ENCODE measurements at regions not wholly inside any gene's neighbourhood (a gene's known extent, or its start where the extent isn't known, plus 50 kb on each side); places are given as distances from the start of the nearest gene placed in this dataset.

- Histone ChIP-seq H3F3A (ENCODE audit: insufficient read depth) (no peaks in the 10 kb centered on the region), H3K4me2 (ENCODE audit: low read depth, low read length, poor library complexity, severe bottlenecking) (no peak overlapping the region), H3K9ac (ENCODE audit: low read length) (no peak overlapping the region), H3K9me2 (replicated peaks; ENCODE audit: insufficient read depth, low read length) (no peaks in the 10 kb centered on the region), H3K9me3 (ENCODE audit: insufficient read depth, low read length) (no peaks in the 10 kb centered on the region), H4K20me1 (ENCODE audit: low read depth, low read length) (no peaks in the 10 kb centered on the region), H3K79me2 (ENCODE audit: insufficient read depth, low read length) (no peaks in the 10 kb centered on the region), H2AFZ (ENCODE audit: low read depth, low read length, severe bottlenecking) (no peak overlapping the region), H3K27me3 (ENCODE audit: low read length) (no peaks in the 10 kb centered on the region), H3K36me3 (ENCODE audit: low read length) (no peaks in the 10 kb centered on the region), H3K4me3 (ENCODE audit: insufficient read depth, low read length, poor library complexity, severe bottlenecking) (no peak overlapping the region), H3K27ac (ENCODE audit: low read depth, low read length) (no peak overlapping the region)
- no peak for TF ChIP-seq EZH2phosphoT487 (conservative IDR thresholded peaks at IDR 0.05; ENCODE audit: low read length)
- TF ChIP-seq CTCF (IDR thresholded peaks at IDR 0.05; ENCODE audit: insufficient read depth, low read length, poor library complexity, severe bottlenecking), result no peak
Measured at GRCh38 chr7:16933296-16934279, 51.8 kb upstream of the AGR3 start.

GRCh38 chr7:16934722-16935340, 53.0 kb upstream of the AGR3 start:
- Histone ChIP-seq H3K9me3 (ENCODE audit: insufficient read depth, low read length) (no peaks in the 10 kb centered on the region), H3K27ac (ENCODE audit: low read depth, low read length) (no peak overlapping the region), H3F3A (ENCODE audit: insufficient read depth) (no peaks in the 10 kb centered on the region), H3K27me3 (ENCODE audit: low read length) (0 out of 2 replicates have a peak, but pooled peaks cover 3% of the 10 kb centered on the region), H2AFZ (ENCODE audit: low read depth, low read length, severe bottlenecking) (no peak overlapping the region), H4K20me1 (ENCODE audit: low read depth, low read length) (no peaks in the 10 kb centered on the region), H3K9me2 (replicated peaks; ENCODE audit: insufficient read depth, low read length) (no peaks in the 10 kb centered on the region), H3K9ac (ENCODE audit: low read length) (no peak overlapping the region), H3K36me3 (ENCODE audit: low read length) (no peaks in the 10 kb centered on the region), H3K4me2 (ENCODE audit: low read depth, low read length, poor library complexity, severe bottlenecking) (no peak overlapping the region), H3K79me2 (ENCODE audit: insufficient read depth, low read length) (no peaks in the 10 kb centered on the region), H3K4me3 (ENCODE audit: insufficient read depth, low read length, poor library complexity, severe bottlenecking) (no peak overlapping the region)
- no peak for TF ChIP-seq CTCF (IDR thresholded peaks at IDR 0.05; ENCODE audit: insufficient read depth, low read length, poor library complexity, severe bottlenecking)
- TF ChIP-seq EZH2phosphoT487 (conservative IDR thresholded peaks at IDR 0.05; ENCODE audit: low read length), result no peak

GRCh38 chr7:16935341-16935735, 53.6 kb upstream of the AGR3 start:
- no peak overlapping the region for H3K4me2 ChIP-seq (ENCODE audit: low read depth, low read length, poor library complexity, severe bottlenecking)
- no peak overlapping the region for H3K27ac ChIP-seq (ENCODE audit: low read depth, low read length)
- no peaks in the 10 kb centered on the region for H4K20me1 ChIP-seq (ENCODE audit: low read depth, low read length)
- H3K27me3 ChIP-seq (ENCODE audit: low read length), result 0 out of 2 replicates have a peak, but pooled peaks cover 3% of the 10 kb centered on the region
- H2AFZ ChIP-seq (ENCODE audit: low read depth, low read length, severe bottlenecking), result no peak overlapping the region
- no peak overlapping the region for H3K4me3 ChIP-seq (ENCODE audit: insufficient read depth, low read length, poor library complexity, severe bottlenecking)
- TF ChIP-seq EZH2phosphoT487 (conservative IDR thresholded peaks at IDR 0.05; ENCODE audit: low read length), result no peak
- no peak for TF ChIP-seq CTCF (IDR thresholded peaks at IDR 0.05; ENCODE audit: insufficient read depth, low read length, poor library complexity, severe bottlenecking)
- no peaks in the 10 kb centered on the region for H3F3A ChIP-seq (ENCODE audit: insufficient read depth)
- no peaks in the 10 kb centered on the region for H3K9me3 ChIP-seq (ENCODE audit: insufficient read depth, low read length)
- no peaks in the 10 kb centered on the region for H3K36me3 ChIP-seq (ENCODE audit: low read length)
- no peak overlapping the region for H3K9ac ChIP-seq (ENCODE audit: low read length)
- no peaks in the 10 kb centered on the region for H3K9me2 ChIP-seq (replicated peaks; ENCODE audit: insufficient read depth, low read length)
- H3K79me2 ChIP-seq (ENCODE audit: insufficient read depth, low read length), result no peaks in the 10 kb centered on the region
